NOMO-1 treated with dmso at 0.1 percent for 144 hours (cell line): ENCODE measurements at regions not wholly inside any gene's neighbourhood (a gene's known extent, or its start where the extent isn't known, plus 50 kb on each side); places are given as distances from the start of the nearest gene placed in this dataset.

Experiments
- DNase-seq: peaks from one replicate; lab custom pipeline; 2025; ENCODE audit not compliant: unreplicated experiment; lab: John Stamatoyannopoulos, UW

DNA sequence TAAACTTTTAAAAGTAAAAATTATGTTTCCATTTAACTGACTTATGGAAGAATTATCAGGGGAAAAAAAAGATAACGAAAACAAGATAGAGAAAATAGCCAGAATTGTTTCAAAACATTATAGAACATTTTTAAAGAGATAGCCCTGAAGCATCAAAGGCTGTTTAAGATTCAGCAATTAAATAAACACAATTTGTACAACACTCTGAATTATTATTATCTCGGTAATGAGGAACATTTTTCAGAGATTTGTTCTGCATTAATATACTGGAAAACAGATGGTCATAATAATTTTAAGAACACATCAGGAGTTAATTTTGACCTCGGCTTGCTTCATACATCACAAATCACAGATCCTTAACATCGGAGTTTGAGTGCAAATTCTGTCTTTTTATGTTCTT lies 643.8 kb downstream of the SORCS1 start:
- DNase-seq: no peak

DNA sequence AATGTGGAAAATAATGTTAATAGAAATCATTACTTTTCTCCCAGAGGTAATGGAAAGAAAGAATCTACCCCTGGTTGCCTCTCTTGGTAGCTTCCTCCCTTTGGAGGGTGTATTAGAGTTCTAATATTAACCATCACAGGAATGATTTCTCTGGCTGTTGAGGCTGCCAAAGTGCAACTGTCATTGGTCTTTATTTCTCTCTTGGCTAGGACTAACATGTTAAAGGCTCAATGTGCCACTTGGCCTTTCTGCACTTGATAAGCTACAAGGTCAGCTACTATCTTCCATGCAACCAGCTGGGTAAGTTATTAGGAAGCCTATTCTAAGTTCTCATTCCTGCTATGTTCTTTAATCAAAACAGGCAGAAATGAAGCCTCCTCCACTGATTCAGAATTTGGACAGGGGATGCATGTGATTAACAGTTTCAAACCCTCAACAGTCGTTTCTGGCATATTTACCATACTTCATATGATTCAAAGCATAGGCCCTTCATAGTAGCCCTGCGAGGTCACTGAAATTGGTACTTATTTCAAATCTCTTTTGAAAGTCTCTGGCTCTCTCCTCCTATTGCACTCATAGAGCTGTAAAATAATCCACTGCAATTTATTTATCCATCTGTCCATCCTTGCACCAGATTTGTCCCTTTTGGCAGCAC lies 645.0 kb downstream of the SORCS1 start:
- no peak for DNase-seq

DNA sequence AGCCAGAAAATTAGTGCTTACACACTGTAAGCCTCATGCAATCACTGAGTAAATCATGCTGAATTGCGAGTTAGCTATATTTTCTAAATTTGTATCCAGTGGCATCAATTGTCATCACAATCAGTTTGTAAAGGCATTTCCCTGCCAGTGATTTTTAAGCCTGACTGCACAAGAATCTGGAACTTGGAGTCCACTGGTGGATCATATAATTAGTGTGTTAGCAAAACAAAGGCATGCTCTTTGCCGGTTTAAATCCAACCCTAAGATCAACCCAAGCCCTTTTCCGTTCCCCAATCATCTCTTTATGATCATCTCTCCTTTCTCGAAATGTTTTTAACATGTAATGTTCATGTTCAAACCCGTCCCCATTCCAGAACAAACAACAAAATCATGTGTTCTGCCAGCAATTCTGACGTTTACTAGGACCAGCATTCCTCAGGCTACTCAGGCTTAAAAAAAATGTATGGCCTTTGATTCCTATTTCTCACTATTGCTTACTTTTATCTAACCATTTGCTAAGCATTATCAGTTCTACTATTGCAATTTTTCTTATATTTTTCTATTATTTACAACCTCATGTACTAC lies 649.2 kb downstream of the SORCS1 start:
- no peak for DNase-seq

DNA sequence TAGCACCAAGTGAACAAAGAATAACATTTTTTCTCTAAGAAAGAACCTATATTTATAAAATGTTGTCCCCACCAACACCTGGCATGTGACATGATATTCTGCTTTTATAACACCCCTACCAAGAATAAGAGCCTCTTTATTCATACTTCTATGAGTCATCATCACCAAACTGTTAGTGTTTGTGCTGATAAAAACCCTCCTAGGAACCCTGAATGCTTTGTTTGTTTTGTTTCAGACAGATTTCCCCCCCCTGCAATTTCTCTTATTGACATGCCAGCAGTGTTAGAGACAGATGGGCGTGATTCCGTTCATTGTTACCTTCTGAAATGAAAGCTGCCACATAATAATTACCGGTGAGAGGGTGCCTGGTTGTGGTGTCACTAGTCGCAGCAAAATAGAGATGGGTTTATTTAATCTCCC lies 651.1 kb downstream of the SORCS1 start:
- DNase-seq: no peak

DNA sequence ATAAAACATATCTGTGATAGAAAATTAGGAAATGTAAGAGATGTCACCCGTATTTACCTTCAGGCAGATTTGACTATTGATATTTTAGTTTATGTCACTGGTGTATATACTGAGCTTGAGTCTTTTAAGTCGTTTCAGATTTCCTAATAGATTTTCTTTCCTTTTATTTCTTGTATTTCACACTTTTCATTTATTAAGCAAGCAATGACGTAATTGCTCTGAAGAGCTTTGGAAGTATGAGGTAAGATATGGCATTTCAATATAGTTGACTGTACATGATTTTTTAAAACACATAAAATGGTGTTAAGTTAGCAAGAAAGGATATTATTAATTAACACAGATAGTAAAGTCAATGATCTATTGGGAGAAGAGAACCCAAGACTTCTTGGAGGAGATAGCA lies 652.6 kb downstream of the SORCS1 start:
- DNase-seq: no peak

DNA sequence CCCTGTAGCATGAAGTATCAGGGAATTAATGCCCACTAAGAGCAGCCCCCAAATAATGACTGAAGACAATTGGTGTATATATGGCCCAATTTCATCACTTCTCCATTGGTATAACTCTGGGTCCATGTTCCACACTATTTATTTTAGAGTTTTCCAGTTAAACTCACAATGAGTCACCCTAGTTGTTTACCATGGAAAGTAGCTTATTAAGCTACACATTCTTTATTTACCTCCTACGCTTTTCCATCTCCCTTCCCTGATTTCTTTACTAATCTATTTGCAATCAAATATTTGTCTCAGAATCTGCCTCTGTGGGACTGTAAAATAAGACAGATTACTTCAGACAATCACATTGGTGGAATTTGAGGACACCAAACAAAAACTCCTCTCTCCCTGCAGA lies 655.6 kb downstream of the SORCS1 start:
- DNase-seq: no peak

DNA sequence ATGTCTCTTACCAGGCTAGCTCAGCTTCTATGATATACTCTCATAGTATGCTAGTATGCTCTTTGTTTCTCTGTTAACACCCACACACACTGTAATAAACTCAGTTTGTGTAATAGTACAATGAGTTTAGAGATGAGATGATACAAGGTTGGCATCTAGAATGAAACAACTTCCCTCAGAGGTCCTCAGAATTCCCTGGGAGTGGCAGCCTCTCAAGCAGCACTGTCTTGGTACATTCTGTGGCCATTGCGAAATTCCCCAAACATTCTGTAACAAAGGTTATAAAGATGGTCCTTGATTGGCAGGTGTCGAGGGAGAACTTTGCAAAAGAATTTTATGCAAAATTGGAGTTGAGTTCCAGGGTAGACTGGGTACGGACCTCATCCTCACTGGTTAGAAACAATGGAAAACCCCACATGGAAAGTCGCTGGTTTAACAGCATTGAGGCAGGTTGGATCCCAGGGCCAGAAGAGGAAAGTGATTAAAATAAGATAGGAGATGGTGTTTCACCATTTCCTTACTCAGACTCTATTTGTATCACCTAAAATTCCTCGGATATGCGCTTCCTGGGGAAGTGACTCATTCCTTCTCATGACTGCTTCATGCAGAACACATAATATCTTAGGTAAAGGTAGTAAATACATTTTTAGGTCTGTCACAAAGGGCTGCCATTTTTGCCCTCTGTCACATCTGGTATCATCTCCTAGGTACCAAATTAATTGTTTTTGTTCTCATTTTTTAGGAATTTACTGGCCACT lies 657.8 kb downstream of the SORCS1 start:
- DNase-seq: no peak

DNA sequence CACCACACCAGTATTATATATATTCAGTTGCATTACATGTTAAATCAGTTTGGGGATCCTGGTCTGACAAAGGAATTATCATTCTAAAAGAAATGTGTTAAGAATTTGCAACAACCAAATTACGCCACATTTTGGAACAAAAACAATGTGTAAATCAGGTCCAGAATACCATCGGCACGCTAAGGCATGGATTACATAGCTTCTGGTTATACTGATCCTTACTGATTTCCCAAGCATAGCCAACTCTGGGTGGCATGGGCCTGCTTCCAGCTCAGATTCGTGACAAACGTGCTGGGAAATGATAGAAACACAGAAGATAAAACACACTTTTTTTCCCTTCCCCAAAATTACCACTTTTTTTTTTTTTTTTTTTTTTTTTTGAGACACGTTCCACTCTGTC lies 660.0 kb downstream of the SORCS1 start:
- no peak for DNase-seq

DNA sequence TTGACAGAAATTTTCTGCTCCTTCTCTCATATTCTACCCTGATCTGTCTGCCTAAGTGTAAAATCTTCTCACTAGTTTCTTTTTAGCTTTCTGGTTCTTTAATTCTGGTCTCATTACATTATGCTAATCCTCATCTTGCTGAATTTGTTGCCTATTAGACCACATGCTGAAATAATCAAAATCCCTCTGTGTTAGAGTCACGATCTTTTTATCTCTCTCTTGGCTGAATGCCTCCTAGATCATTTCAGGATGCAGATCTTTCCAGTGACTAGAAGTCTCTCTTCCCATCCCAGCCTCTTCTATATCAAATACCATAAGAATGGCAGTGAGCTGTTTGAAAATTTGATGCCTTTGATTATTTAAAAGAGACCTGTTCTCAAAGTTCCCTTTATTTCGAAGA lies 661.9 kb downstream of the SORCS1 start:
- DNase-seq: no peak

DNA sequence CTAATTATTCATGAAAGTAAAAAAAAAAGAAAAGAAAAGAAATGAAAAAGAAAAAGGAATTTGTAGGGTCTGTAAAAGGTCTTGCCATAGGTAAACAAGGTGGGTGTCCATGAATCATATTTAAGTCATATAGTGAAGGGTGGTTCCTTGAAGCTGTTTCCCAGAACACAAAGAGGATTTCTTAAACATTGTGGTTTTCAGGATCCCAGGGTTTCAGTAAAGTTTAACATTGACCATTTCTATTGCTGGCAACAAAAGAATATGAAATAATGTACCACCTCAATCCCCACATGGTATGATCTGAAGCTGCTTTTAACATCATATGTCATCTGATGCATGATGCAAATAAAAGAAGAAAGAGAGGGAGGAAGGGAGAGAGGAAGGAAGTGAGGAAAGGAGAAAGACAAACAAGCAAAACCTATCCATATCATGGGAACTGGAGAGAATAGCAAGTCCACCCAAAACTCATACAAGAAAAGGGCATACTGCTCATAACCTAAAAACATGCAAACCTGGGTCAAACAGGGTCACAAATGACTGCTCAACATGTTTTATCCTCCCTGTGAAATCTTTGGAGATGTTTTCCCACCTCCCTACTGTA lies 663.5 kb downstream of the SORCS1 start:
- DNase-seq: no peak

DNA sequence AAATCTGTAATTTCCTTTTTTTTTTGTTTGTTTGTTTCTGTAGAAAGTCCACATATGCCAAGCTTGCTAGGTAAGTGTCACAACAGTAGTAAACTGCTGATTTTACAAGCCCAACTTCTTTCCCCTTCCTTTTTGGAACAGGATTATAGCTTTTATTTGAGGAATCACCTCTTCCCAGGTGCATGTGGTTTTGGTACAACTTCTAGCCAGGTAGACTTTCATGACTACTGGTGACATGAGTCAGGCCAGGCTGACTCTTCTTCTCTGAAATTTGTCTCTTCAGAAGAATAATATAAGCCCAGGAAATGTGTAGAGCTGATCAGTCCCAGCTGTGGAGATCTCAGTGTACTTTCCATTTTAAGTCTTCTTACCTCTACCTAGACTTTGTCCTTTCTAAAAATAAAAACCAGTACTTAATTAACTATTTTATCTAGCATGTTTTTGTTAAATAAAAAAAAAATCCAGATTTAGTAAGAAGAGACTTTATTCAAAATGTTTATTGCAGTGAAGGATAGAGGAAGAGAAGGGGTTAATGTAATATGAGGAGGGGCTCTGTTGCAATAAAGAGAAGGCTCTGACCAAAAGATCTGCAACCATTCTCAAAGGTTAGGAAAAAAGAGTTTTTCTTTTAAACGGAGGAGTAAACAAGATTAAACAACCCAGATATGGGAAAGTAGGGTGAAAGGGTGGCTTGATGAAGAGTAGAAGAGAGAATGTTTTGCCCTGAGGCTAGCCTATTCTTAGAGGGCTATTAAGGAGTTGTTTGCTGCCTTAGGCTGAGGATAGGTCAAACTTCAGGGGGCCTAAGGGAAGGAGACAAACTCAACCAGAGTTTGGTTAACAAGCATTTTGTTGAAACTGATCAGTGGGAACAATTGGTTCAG lies 664.2 kb downstream of the SORCS1 start:
- no peak for DNase-seq

DNA sequence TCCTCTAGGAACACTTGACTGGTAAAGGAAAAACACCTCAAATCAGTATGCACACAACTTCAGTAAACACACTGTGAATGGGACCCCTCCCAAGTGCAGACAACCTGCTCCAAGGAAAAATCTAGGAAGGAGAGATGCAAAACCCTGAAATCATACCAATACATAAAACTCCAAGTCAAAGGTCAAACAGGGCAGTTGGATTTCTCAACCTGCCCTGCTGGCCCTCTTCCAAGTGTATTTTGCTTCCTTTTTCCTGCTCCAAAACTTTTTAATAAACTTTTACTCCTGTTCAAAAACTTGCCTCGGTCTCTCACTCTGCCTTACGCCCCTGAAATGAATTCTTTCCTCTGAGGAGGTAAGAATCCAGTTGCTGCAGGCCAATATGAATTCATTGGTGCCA lies 665.1 kb downstream of the SORCS1 start:
- no peak for DNase-seq

DNA sequence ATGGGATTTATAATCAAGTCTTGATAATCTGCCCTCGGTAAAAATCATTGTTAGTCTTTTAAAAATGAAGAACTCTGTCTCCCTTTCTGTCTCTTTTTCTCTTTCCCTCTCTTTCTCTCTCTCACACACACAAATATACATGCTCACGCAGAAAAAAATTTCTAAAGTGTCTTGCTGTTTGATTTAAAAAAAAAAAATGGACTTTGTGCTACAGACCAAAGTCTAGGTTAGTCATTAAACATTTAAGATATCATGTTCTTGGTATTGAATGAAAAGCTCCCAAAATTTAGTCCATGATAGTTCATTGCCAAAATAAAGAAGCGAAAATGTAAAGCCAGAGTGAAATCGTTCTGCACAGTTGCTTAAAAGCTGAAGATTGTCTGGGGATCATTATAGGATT lies 665.8 kb downstream of the SORCS1 start:
- no peak for DNase-seq

DNA sequence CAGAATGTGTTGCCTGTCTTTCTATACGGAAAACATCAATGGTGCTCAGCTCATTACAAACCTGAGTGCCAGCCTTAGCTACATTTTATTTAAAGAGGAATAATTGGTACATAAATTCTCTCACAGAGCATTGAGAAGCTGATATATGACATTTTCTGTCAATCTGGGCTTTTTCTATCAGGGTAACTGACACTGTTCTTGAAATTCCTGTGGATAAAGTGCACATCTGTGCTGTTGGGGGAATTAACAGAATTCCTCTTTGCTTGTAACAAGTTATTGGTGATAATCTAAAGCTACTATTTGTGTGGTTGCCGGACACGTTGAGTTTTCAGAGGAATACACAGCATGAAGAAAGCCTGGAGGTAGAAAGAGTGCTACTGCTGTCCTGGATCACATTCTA lies 668.6 kb downstream of the SORCS1 start:
- DNase-seq: no peak

DNA sequence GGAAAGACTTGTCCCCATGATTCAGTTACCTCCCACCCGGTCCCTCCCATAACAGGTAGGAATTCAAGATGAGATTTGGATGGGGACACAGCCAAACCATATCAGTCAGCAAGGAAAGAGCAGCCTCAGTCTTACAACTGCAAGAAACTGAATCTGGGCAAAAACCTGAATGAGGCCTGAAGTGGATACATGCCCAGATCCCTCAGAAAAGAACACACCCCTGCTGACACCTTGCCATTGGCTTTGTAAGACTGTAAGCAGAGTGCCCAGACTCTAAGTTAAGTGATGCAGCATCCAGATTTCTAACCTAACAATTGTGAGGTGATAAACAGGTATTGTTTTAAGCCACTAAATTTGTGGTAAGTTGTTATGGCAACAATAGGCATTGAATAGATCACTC lies 670.8 kb downstream of the SORCS1 start:
- DNase-seq: no peak

DNA sequence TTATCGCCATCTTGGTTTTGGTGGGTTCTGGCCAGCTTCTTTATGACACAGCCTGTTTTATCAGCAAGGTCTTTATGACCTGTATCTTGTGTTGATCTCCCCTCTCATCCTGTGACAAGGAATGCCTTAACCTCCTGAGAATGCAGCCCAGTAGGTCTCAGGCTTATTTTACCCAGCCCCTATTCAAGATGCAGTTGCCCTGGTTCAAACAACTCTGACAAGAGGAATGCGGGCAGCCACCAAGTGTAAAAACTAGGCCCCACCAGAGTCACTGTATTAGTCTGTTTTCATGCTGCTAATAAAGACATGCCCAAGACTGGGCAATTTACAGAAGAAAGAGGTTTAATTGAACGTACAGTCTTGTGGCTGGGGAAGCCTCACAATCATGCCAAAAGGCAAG lies 671.3 kb downstream of the SORCS1 start:
- no peak for DNase-seq

DNA sequence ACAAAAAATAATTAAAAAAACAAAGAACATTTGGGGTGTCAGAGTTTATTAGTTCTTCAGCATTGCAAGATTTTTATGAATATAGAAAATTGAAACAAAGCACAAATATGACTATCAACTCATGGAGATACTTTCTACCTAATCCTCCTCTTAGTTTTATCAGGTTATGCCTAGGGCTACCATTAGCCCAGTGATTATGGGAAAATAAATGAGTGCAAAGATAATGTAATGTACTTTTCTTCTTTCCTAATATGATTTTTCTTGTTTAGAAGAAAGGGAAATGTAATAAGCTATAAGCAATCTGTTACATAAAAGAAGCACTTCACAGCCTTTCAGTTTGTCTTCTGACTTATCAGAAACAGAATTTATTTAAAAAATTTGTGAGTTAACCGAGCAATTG lies 676.8 kb downstream of the SORCS1 start:
- DNase-seq: no peak

DNA sequence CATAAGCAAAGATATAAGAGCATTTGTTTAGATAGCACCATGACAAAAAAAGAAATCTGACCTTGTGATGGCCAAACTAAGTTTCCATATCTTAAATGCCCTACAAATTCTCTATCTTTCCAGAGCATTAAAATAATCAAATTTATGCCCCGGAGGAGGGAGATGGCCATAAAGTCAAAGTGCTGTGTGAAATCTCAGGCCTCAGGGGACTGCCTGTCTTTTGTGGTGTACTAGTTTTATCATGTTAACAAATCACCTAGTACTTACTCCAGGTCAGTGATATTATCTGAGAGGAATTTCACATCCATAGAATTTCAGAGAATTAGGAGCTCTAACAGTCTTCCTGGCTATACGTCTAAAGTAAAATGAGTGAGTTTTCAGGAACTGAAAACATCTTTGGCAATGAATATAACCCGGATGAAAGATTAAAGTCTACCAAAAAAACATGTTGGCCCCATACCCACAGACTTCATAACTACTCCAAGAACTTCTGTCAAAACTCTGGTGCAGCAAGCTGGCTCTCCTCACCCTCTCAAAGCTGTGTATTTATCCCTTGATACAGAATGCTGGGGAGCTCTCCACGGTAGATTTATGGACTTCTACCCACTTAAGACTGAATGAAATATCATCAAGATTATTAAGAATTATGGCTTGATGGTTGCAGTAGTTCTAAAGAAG lies 682.8 kb downstream of the SORCS1 start:
- no peak for DNase-seq

DNA sequence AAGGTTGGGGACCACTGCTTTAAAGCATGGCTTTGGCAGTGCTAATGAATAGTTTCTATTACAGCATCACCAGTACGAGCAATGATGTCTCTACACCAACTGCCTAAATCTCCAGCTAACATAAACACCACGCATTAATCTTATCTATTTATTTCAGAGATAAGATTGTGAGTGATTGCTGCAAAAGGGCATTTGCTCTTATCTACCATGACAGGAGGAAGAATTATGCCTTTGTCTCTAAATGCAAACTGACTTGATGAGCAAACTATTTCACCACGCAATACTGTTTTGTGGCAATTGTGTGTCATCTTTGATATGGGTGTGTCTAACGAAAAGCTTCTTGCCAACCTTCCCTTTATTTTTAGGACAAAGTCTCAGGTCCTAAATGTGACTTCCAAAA lies 684.9 kb downstream of the SORCS1 start:
- DNase-seq: no peak

DNA sequence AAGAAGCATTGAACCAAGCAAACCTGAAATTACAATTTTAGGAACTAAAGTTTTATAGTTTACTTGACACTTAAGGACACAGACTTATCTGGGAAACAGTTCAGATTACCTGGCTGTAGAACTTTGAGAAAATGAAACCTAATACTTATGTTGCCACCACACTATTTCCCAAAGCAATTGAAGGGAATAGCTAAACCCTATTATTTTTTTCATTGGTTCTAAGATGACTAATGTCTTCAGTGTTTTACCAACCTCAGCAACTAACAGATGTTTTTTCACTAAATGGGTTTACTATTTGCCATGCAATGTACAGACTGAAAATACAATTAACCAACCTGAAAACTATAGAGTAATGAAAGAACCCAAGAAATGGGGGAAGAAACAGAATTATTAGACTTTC lies 689.6 kb downstream of the SORCS1 start:
- no peak for DNase-seq
